IMR-90 (cell line): ENCODE measurements at regions not wholly inside any gene's neighbourhood (a gene's known extent, or its start where the extent isn't known, plus 50 kb on each side); places are given as distances from the start of the nearest gene placed in this dataset.

ENCODE experiments used
- ATAC-seq: fragments of 200-7000 bp; cut with Tn5 transposase; 2 replicates; pipeline ENCODE4 v1.9.1; 2020; ENCODE audit warnings: low read depth, mild to moderate bottlenecking, moderate library complexity
- BruUV-seq: library from RNA; stranded (reverse); fragments of 400-500 nt; replicated peaks from 2 replicates; lab custom pipeline; 2021; lab: Mats Ljungman, UMichigan
- CTCF ChIA-PET: fragments of 300-600 bp; formaldehyde crosslinking; extraction: SDS; loops from one replicate; lab custom pipeline; 2021; ENCODE audit warnings: antibody characterized with exemption; lab: Yijun Ruan, JAX
- POLR2A ChIA-PET: fragments of 300-600 bp; sonication (Branson Sonifier 250); formaldehyde crosslinking; loops from one replicate; lab custom pipeline; 2022; ENCODE audit warnings: antibody characterized with exemption; ENCODE audit not compliant: unreplicated experiment; lab: Charles Lee
- DNase-seq: peaks from one replicate; pipeline ENCODE4 v3.0.0; 2013
- H2AFZ ChIP-seq: replicated peaks from 2 replicates; pipeline ENCODE3; 2013; ENCODE audit warnings: low read length, mild to moderate bottlenecking; ENCODE audit not compliant: poor library complexity
- H2AK5ac ChIP-seq: 2 replicates; pipeline ENCODE4 v1.6.1; 2013; ENCODE audit warnings: low read depth, low read length, inconsistent platforms
- H2AK9ac ChIP-seq: replicated peaks from 2 replicates; pipeline ENCODE3; 2013; ENCODE audit warnings: mild to moderate bottlenecking, low read depth, low read length, moderate library complexity; ENCODE audit not compliant: poor library complexity
- H2BK120ac ChIP-seq: 2 replicates; pipeline ENCODE4 v1.6.1; 2013; ENCODE audit warnings: low read depth, low read length, inconsistent platforms
- H2BK15ac ChIP-seq: 3 replicates; pipeline ENCODE4 v1.6.1; 2013; ENCODE audit warnings: low read depth, low read length, inconsistent platforms
- H2BK20ac ChIP-seq: 2 replicates; pipeline ENCODE4 v1.6.1; 2013; ENCODE audit warnings: low read depth, mild to moderate bottlenecking, inconsistent platforms, low read length, moderate library complexity
- H2BK5ac ChIP-seq: 2 replicates; pipeline ENCODE4 v1.6.1; 2013; ENCODE audit warnings: mild to moderate bottlenecking, low read depth, low read length, inconsistent platforms; ENCODE audit not compliant: poor library complexity, severe bottlenecking
- H3K14ac ChIP-seq: replicated peaks from 2 replicates; pipeline ENCODE4 v1.6.1; 2013; ENCODE audit warnings: low read depth, low read length, inconsistent platforms
- H3K18ac ChIP-seq: 2 replicates; pipeline ENCODE4 v1.6.1; 2013; ENCODE audit warnings: low read depth, low read length, control low read depth
- H3K23ac ChIP-seq: 2 replicates; pipeline ENCODE4 v1.6.1; 2013; ENCODE audit warnings: low read depth, low read length, inconsistent platforms
- H3K27ac ChIP-seq: 2 replicates; pipeline ENCODE4 v1.5.1; 2013; ENCODE audit warnings: mild to moderate bottlenecking, control low read depth, low read length; ENCODE audit not compliant: insufficient read depth
- H3K27me3 ChIP-seq: 2 replicates; pipeline ENCODE4 v1.6.1; 2013; ENCODE audit warnings: low read length; ENCODE audit not compliant: control insufficient read depth, insufficient read depth
- H3K36me3 ChIP-seq: 2 replicates; pipeline ENCODE4 v1.6.1; 2013; ENCODE audit warnings: low read length, mixed read lengths; ENCODE audit not compliant: control insufficient read depth, insufficient read depth
- H3K4ac ChIP-seq: 2 replicates; pipeline ENCODE4 v1.6.1; 2013; ENCODE audit warnings: low read depth, low read length, inconsistent platforms
- H3K4me1 ChIP-seq: 2 replicates; pipeline ENCODE4 v1.6.1; 2013; ENCODE audit warnings: low read length, mixed read lengths; ENCODE audit not compliant: control insufficient read depth, insufficient read depth
- H3K4me2 ChIP-seq: 2 replicates; pipeline ENCODE4 v1.6.1; 2013; ENCODE audit warnings: low read depth, mild to moderate bottlenecking, control low read depth, low read length, moderate library complexity
- H3K4me3 ChIP-seq: 2 replicates; pipeline ENCODE4 v1.5.1; 2013; ENCODE audit warnings: low read depth, mild to moderate bottlenecking, control low read depth, low read length, moderate library complexity; ENCODE audit not compliant: insufficient read depth
- H3K56ac ChIP-seq: 2 replicates; pipeline ENCODE4 v1.6.1; 2013; ENCODE audit warnings: low read length, inconsistent platforms; ENCODE audit not compliant: insufficient read depth; ENCODE audit errors: extremely low read depth
- H3K79me1 ChIP-seq, 2 experiments: 2 replicates each; pipeline ENCODE4 v1.6.1; 2013; ENCODE audit warnings: low read length in 2 of 2, inconsistent platforms in 1 of 2, low read depth in 1 of 2
- H3K9ac ChIP-seq: 2 replicates; pipeline ENCODE4 v1.6.1; 2013; ENCODE audit warnings: low read depth, low read length, control low read depth
- H3K9me1 ChIP-seq: 2 replicates; pipeline ENCODE4 v1.6.1; 2013; ENCODE audit warnings: low read length, inconsistent platforms; ENCODE audit not compliant: insufficient read depth
- H3K9me3 ChIP-seq: 2 replicates; pipeline ENCODE4 v1.6.1; 2013; ENCODE audit warnings: low read length; ENCODE audit not compliant: control insufficient read depth, insufficient read depth
- H4K20me1 ChIP-seq: 2 replicates; pipeline ENCODE4 v1.6.1; 2013; ENCODE audit warnings: low read length, inconsistent platforms; ENCODE audit not compliant: insufficient read depth
- H4K5ac ChIP-seq: 2 replicates; pipeline ENCODE4 v1.6.1; 2013; ENCODE audit warnings: mild to moderate bottlenecking, low read depth, low read length, control low read depth
- H4K8ac ChIP-seq, 2 experiments: 2 replicates each; pipeline ENCODE4 v1.6.1; 2013; ENCODE audit warnings: low read depth in 2 of 2, low read length in 2 of 2, control low read depth in 1 of 2, inconsistent platforms in 1 of 2
- H4K91ac ChIP-seq: 2 replicates; pipeline ENCODE4 v1.6.1; 2013; ENCODE audit warnings: low read depth, low read length, inconsistent platforms; ENCODE audit not compliant: insufficient read depth
- CEBPB ChIP-seq: IDR thresholded peaks from 2 replicates; pipeline ENCODE4 v1.6.1; 2012; ENCODE audit warnings: low read depth, low read length, improper control_type of control experiment
- CHD1 ChIP-seq: IDR thresholded peaks from 2 replicates; pipeline ENCODE4 v1.6.1; 2012; ENCODE audit warnings: low read depth, low read length, improper control_type of control experiment
- CTCF ChIP-seq: conservative IDR thresholded peaks from 2 replicates; pipeline ENCODE4 v1.5.1; 2012; ENCODE audit warnings: mild to moderate bottlenecking, low read depth, low read length, improper control_type of control experiment
- FOS ChIP-seq: fragments of 150-350 bp; IDR thresholded peaks from 2 replicates; pipeline ENCODE4 v1.6.1; 2016; ENCODE audit warnings: low read depth, low read length
- RCOR1 ChIP-seq: IDR thresholded peaks from 2 replicates; pipeline ENCODE4 v1.6.1; 2012; ENCODE audit warnings: mild to moderate bottlenecking, low read length, improper control_type of control experiment; ENCODE audit not compliant: insufficient replicate concordance
- SMC3 ChIP-seq: fragments of 150-350 bp; IDR thresholded peaks from 2 replicates; pipeline ENCODE4 v1.6.1; 2016; ENCODE audit warnings: low read depth, mild to moderate bottlenecking, antibody characterized with exemption, low read length, moderate library complexity
- WGBS, 2 experiments: methylation state at CpG; one replicate each; pipeline versions ENCODE4 v1.1.5 to v1.1.7; 2013; ENCODE audit warnings: missing lambda C conversion rate in 2 of 2; ENCODE audit not compliant: insufficient read length in 1 of 2; ENCODE audit errors: extremely low coverage in 2 of 2; 5-methylcytosine and 5-hydroxymethylcytosine counted together
- dilution Hi-C: fragments of 300-500 bp; cut with HindIII; formaldehyde crosslinking; loops from one replicate; pipeline ENCODE4 v1.14.3; 2018; ENCODE audit warnings: low sequenced_read_pairs; ENCODE audit not compliant: unreplicated experiment
- in situ Hi-C: fragments of 300-500 bp; cut with MboI; formaldehyde crosslinking; loops from 3 replicates; pipeline ENCODE4 v1.14.3; 2019; ENCODE audit warnings: low sequenced_read_pairs, inconsistent platforms, mixed read lengths
- intact Hi-C: fragments of 100-400 bp; cut with micrococcal nuclease; formaldehyde crosslinking; loops from 2 replicates; pipeline ENCODE4 v1.10.0; 2022
- TF ChIP-seq, protein P1 (sequence below): fragments of 150-350 bp; IDR thresholded peaks from 2 replicates; pipeline ENCODE4 v1.6.1; 2016; ENCODE audit warnings: low read depth, mild to moderate bottlenecking, low read length, moderate library complexity, borderline replicate concordance

DNA sequence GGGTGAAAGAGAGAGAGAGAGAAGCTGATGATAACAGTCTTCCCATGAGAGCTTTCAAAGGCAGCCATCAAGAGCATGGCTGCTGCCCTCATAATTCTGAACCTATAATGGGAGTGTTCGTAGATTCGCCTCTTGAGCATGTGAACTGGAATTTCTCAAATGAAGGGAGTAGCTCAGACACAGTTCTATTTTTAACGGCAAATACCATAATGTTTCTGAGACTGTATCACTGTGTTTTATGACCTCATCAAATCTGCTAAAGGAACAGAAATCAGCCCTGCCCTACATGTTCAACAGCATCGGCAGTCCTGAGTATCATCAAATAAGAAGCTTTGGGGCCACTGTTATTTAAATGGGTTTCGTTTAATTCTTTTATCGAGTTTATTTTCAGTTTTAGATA, 645.6 kb downstream of the GALR1 start:
- Histone ChIP-seq H3K23ac (no peak overlapping the region), H2AK5ac (no peak overlapping the region), H2AFZ (no peak overlapping the region), H3K27ac (no peak overlapping the region), H2BK20ac (no peak overlapping the region), H3K27me3 (no peaks in the 10 kb centered on the region), H3K4ac (no peak overlapping the region), H3K9ac (no peak overlapping the region), H3K18ac (no peak overlapping the region), H3K56ac (no peak overlapping the region), H2BK15ac (no peak overlapping the region), H3K9me3 (peaks cover 7% of the 10 kb centered on the region; the same call in 1 of the 2 replicates), H4K20me1 (no peaks in the 10 kb centered on the region), H3K79me1 (no peaks in the 10 kb centered on the region), H2BK5ac (no peak overlapping the region), H4K91ac (no peak overlapping the region), H4K5ac (no peak overlapping the region), H4K8ac (no peak overlapping the region), H2AK9ac (no peak overlapping the region), H3K4me2 (no peak overlapping the region), H3K36me3 (no peaks in the 10 kb centered on the region), H3K4me1 (no peaks in the 10 kb centered on the region), H2BK120ac (no peak overlapping the region), H3K9me1 (no peaks in the 10 kb centered on the region), H3K14ac (no peak overlapping the region), H3K4me3 (no peak overlapping the region)
- ATAC-seq (no peak), DNase-seq (no peak)
- no TSS peak for BruUV-seq
- TF ChIP-seq RCOR1 (no peak), CTCF (no peak), SMC3 (no peak), FOS (no peak), CHD1 (no peak), CEBPB (no peak)
- TF ChIP-seq, protein P1, sequence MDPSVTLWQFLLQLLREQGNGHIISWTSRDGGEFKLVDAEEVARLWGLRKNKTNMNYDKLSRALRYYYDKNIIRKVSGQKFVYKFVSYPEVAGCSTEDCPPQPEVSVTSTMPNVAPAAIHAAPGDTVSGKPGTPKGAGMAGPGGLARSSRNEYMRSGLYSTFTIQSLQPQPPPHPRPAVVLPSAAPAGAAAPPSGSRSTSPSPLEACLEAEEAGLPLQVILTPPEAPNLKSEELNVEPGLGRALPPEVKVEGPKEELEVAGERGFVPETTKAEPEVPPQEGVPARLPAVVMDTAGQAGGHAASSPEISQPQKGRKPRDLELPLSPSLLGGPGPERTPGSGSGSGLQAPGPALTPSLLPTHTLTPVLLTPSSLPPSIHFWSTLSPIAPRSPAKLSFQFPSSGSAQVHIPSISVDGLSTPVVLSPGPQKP = no peak
- in situ Hi-C loops (no loop called here), intact Hi-C loops (no loop called here), dilution Hi-C loops (no loop called here)
- ChIA-PET POLR2A (no interaction called here), CTCF (no interaction called here)
- no CpG with 5 or more reads among the region's 6 CpGs for WGBS, 2 experiments
